HEK293T (cell line): ENCODE measurements at regions not wholly inside any gene's neighbourhood (a gene's known extent, or its start where the extent isn't known, plus 50 kb on each side); places are given as distances from the start of the nearest gene placed in this dataset.

Experiments used
- BHLHE40 ChIP-seq: fragments of 450-650 bp; IDR thresholded peaks from 2 replicates; pipeline ENCODE4 v1.6.1; 2016; ENCODE audit warnings: mild to moderate bottlenecking, moderate library complexity, borderline replicate concordance
- ELF4 ChIP-seq: fragments of 450-650 bp; IDR thresholded peaks from 2 replicates; pipeline ENCODE4 v1.6.1; 2017; ENCODE audit warnings: antibody characterized with exemption
- FOXA1 ChIP-seq: fragments of 450-650 bp; IDR thresholded peaks from 2 replicates; pipeline ENCODE4 v1.6.1; 2016; ENCODE audit warnings: mild to moderate bottlenecking
- FOXK2 ChIP-seq: fragments of 450-650 bp; IDR thresholded peaks from 2 replicates; pipeline ENCODE4 v1.6.1; 2016; ENCODE audit warnings: mild to moderate bottlenecking
- FOXM1 ChIP-seq: fragments of 450-650 bp; IDR thresholded peaks from 2 replicates; pipeline ENCODE4 v1.6.1; 2017; ENCODE audit warnings: mild to moderate bottlenecking, borderline replicate concordance
- L3MBTL2 ChIP-seq: fragments of 450-650 bp; conservative IDR thresholded peaks from 2 replicates; pipeline ENCODE4 v1.6.1; 2016; ENCODE audit warnings: mild to moderate bottlenecking
- LEF1 ChIP-seq: fragments of 450-650 bp; IDR thresholded peaks from 2 replicates; pipeline ENCODE4 v1.6.1; 2017; ENCODE audit warnings: mild to moderate bottlenecking, borderline replicate concordance
- SP1 ChIP-seq: fragments of 450-650 bp; IDR thresholded peaks from 2 replicates; pipeline ENCODE4 v1.6.1; 2017

DNA sequence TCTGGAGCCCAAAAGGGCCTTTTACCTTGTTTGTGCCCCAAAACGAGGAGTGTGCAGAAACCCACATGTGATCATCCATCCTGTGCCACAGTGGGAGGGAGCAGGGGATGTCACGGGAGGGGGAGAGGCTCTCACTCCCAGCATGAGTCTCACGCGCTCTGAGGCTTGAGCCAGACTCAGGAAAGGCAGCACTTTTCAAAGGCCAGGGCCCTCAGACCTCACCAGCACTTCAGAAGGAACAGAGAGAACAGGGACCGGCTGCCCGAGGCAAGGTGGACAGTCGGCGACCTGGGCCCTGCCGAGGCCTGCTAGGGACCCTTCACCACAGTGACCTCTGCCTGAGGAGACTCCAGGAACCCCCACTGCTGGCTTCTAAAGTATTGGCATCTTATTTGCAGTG, 71.7 kb upstream of the WASF3 start:
- TF ChIP-seq BHLHE40 (no peak), FOXM1 (no peak), L3MBTL2 (no peak), SP1 (no peak), ELF4 (no peak), FOXA1 (no peak), LEF1 (no peak), FOXK2 (no peak)
